HEK293T (cell line): ENCODE measurements at regions not wholly inside any gene's neighbourhood (a gene's known extent, or its start where the extent isn't known, plus 50 kb on each side); places are given as distances from the start of the nearest gene placed in this dataset.

ENCODE experiments used
- CTCF ChIA-PET: fragments of 350-600 bp; formaldehyde crosslinking; extraction: SDS; loops from one replicate; lab custom pipeline; 2021; ENCODE audit warnings: antibody characterized with exemption, inconsistent platforms; lab: Yijun Ruan, JAX
- POLR2A ChIA-PET: fragments of 350-600 bp; formaldehyde crosslinking; extraction: SDS; loops from one replicate; lab custom pipeline; 2020; ENCODE audit warnings: antibody characterized with exemption, inconsistent platforms; lab: Yijun Ruan, JAX
- DNase-seq: peaks from one replicate; pipeline ENCODE4 v3.0.0; 2012; ENCODE audit warnings: mixed read lengths; ENCODE audit errors: extremely low spot score
- ARNT ChIP-seq: fragments of 450-650 bp; IDR thresholded peaks from 2 replicates; pipeline ENCODE4 v1.6.1; 2017; ENCODE audit warnings: mild to moderate bottlenecking
- BHLHE40 ChIP-seq: fragments of 450-650 bp; IDR thresholded peaks from 2 replicates; pipeline ENCODE4 v1.6.1; 2016; ENCODE audit warnings: mild to moderate bottlenecking, moderate library complexity, borderline replicate concordance
- CTBP1 ChIP-seq: fragments of 450-650 bp; IDR thresholded peaks from 2 replicates; pipeline ENCODE4 v1.6.1; 2016; ENCODE audit warnings: borderline replicate concordance
- ELF4 ChIP-seq: fragments of 450-650 bp; IDR thresholded peaks from 2 replicates; pipeline ENCODE4 v1.6.1; 2017; ENCODE audit warnings: antibody characterized with exemption
- FOXA1 ChIP-seq: fragments of 450-650 bp; IDR thresholded peaks from 2 replicates; pipeline ENCODE4 v1.6.1; 2016; ENCODE audit warnings: mild to moderate bottlenecking
- FOXK2 ChIP-seq: fragments of 450-650 bp; IDR thresholded peaks from 2 replicates; pipeline ENCODE4 v1.6.1; 2016; ENCODE audit warnings: mild to moderate bottlenecking
- FOXM1 ChIP-seq: fragments of 450-650 bp; IDR thresholded peaks from 2 replicates; pipeline ENCODE4 v1.6.1; 2017; ENCODE audit warnings: mild to moderate bottlenecking, borderline replicate concordance
- HDGF ChIP-seq: fragments of 450-650 bp; IDR thresholded peaks from 2 replicates; pipeline ENCODE4 v1.6.1; 2017; ENCODE audit warnings: antibody characterized with exemption, borderline replicate concordance
- L3MBTL2 ChIP-seq: fragments of 450-650 bp; conservative IDR thresholded peaks from 2 replicates; pipeline ENCODE4 v1.6.1; 2016; ENCODE audit warnings: mild to moderate bottlenecking
- LEF1 ChIP-seq: fragments of 450-650 bp; IDR thresholded peaks from 2 replicates; pipeline ENCODE4 v1.6.1; 2017; ENCODE audit warnings: mild to moderate bottlenecking, borderline replicate concordance
- NFRKB ChIP-seq: fragments of 450-650 bp; IDR thresholded peaks from 2 replicates; pipeline ENCODE4 v1.6.1; 2016; ENCODE audit warnings: mild to moderate bottlenecking, moderate library complexity
- SP1 ChIP-seq: fragments of 450-650 bp; IDR thresholded peaks from 2 replicates; pipeline ENCODE4 v1.6.1; 2017
- SUZ12 ChIP-seq: fragments of 450-650 bp; IDR thresholded peaks from 2 replicates; pipeline ENCODE4 v1.6.1; 2016; ENCODE audit warnings: mild to moderate bottlenecking
- TARDBP ChIP-seq: fragments of 450-650 bp; IDR thresholded peaks from 2 replicates; pipeline ENCODE4 v1.6.1; 2016
- ZNF384 ChIP-seq: fragments of 450-650 bp; IDR thresholded peaks from 2 replicates; pipeline ENCODE4 v1.6.1; 2016
- TF ChIP-seq, protein P1 (sequence below): fragments of 450-650 bp; IDR thresholded peaks from 2 replicates; pipeline ENCODE4 v1.6.1; 2016

DNA sequence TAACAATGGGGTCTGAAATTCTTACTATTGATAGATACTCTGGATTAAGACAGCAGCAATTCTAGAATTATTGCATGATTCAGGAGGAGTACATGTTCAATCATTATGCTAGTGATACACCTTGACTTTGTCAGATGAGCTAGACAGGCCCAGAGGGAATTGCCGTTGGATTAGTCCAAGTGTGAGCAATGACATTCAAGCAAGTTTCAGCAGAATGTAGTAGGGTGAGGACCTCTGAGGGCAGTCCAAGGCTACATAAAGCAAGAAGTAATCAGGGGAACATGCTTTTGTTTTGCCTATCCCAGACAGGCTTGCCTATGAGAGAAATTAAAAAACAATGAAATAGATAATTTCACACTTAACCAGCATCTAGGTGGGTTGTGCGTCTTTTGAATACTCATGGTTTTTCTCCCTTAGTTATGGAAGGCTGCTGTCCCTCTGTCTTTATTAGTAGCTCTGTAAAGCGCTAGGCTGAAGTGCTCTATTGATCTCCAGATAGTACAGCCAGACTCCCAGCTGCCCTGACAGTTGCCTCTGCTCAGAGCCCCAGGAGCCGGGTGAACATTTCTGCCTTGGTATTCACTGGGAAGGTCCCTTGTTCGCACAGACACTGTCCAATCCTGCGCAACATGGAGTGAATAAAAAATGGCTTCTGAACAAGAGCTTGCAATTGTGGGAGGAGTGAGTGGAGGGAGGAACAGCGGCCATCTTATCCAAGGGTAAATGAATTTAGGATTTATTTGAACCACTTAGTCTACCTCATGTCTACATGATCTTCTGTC lies 316.6 kb upstream of the ONECUT1 start:
- TF ChIP-seq BHLHE40 (no peak), SUZ12 (no peak), HDGF (no peak), CTBP1 (no peak), LEF1 (no peak), FOXM1 (no peak), ZNF384 (no peak), L3MBTL2 (no peak), TARDBP (no peak), ARNT (no peak), FOXK2 (no peak), FOXA1 (no peak), ELF4 (no peak), NFRKB (no peak), SP1 (no peak)
- TF ChIP-seq, protein P1, sequence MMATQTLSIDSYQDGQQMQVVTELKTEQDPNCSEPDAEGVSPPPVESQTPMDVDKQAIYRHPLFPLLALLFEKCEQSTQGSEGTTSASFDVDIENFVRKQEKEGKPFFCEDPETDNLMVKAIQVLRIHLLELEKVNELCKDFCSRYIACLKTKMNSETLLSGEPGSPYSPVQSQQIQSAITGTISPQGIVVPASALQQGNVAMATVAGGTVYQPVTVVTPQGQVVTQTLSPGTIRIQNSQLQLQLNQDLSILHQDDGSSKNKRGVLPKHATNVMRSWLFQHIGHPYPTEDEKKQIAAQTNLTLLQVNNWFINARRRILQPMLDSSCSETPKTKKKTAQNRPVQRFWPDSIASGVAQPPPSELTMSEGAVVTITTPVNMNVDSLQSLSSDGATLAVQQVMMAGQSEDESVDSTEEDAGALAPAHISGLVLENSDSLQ = no peak
- DNase-seq = no peak
- POLR2A ChIA-PET = no interaction called here
- CTCF ChIA-PET = no interaction called here

DNA sequence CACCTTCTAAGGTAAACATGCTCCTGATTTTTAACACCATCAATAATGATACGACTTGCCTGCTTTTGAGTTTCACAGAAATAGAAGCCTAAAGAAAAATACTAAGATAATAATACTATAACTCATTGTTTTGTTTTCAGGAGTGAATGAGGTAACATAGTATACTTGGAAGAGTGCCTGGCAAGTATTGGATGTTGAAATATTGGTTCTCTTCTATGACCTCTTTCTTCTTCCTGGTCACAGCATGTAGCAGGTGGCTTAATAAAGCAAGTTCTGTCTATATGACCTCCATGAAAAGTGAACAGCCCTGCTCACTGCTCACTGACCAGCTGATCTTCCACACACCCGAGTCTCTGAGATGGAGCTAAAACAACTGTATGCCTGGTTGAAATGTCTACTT lies 312.3 kb upstream of the ONECUT1 start:
- DNase-seq = no peak
- CTCF ChIA-PET = no interaction called here
- POLR2A ChIA-PET = no interaction called here
- TF ChIP-seq L3MBTL2 (no peak), ZNF384 (no peak), FOXM1 (no peak), FOXA1 (no peak), NFRKB (no peak), LEF1 (no peak), FOXK2 (no peak)

DNA sequence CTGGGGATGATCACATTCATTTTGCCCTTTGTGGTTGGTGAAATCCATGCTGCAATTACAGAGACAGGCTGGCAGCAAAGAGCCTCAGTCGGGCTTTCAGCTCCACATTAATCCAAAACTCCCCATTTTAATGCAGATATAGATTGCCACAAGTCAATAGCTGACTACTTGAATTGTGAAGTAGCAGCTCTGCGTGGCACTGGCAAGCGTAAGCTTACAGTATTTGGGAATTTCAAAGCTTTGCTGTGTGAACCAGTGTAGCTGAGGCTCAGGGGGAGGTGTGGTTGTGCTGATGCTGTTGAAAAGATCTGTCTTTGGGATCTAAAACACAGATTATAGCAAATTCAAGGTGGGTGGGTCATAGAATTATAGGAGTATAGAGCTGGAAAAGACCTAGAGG lies 290.3 kb upstream of the ONECUT1 start:
- POLR2A ChIA-PET = no interaction called here
- no peak for DNase-seq
- TF ChIP-seq ELF4 = no peak
- TF ChIP-seq, protein P1 = no peak
- no peak for TF ChIP-seq CTBP1
- CTCF ChIA-PET = no interaction called here

DNA sequence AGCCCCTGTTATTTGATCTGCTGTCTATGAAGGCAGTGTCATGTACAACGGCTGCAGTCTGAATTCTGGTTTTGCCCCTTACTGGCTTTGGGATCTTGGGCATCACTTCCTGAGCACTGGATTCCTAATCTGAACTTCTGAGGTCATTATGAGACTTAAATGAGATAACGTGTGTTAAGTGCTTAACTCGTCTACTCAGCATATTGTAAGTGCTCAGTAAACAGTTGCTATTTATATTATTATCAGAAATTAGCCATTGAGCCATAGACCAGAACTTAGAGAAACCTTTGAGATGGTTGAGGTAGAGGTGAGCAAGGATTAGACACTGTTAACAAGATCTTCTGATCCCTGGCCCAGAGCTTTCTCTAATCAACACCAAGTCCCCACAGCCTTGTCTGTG lies 284.1 kb upstream of the ONECUT1 start:
- no peak for DNase-seq
- POLR2A ChIA-PET = no interaction called here
- TF ChIP-seq FOXA1 = no peak
- no peak for TF ChIP-seq BHLHE40
- no peak for TF ChIP-seq L3MBTL2
- no peak for TF ChIP-seq CTBP1
- TF ChIP-seq, protein P1 = no peak
- CTCF ChIA-PET = no interaction called here

DNA sequence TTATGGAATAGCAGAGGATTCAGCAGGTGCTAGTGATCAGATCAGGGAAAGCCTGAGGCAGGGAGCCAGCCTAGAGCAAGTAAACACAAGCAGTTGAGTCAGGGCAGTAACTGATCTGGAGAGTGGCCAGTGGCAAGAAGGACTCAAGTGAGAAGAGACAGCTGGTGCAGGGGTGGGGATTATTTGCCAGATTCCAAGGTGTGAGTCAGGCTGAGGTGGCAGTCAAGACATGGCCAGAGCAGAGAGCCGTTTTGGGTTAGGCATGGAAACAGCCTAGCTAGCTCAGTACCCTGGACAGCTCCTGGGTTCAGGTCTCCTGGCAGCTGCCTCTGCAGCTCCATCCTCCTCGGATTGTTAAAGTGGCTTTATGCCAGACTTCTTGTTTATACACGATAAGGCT lies 281.9 kb upstream of the ONECUT1 start:
- TF ChIP-seq ELF4 (no peak), FOXA1 (no peak), NFRKB (no peak), FOXK2 (no peak), L3MBTL2 (no peak), FOXM1 (no peak), CTBP1 (no peak), SP1 (no peak), LEF1 (no peak), ZNF384 (no peak), HDGF (no peak), SUZ12 (no peak), ARNT (no peak), TARDBP (no peak), BHLHE40 (no peak)
- TF ChIP-seq, protein P1 = no peak
- peak; percentile 28 for DNase-seq
- ChIA-PET POLR2A (interaction anchor here (0.6 kb wide), 1 partner anchor 8 kb away, joined by 3 read pairs; no protein-coding TSS in a partner anchor), CTCF (no interaction called here)

DNA sequence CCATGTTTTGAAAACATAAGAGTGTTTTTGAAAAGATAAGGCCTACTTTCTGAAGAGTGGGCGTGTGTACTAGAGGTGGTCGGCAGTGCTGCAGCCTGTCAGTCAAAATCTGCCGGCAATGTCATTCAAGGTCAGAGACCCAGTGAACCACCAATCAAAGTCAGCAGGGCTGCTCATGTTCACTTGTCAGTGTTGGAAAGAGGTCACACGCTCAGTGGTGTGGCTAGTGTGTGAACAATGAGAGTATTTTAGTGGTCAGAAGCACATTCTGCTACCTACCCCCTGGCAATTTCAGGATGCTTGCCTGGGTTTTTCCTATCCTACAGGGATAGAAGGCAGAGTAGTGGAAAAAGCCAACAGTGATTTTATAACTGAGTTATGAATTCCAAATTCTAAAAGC lies 278.5 kb upstream of the ONECUT1 start:
- DNase-seq = no peak
- POLR2A ChIA-PET = no interaction called here
- TF ChIP-seq FOXK2 = no peak
- TF ChIP-seq TARDBP = no peak
- TF ChIP-seq CTBP1 = no peak
- no peak for TF ChIP-seq ZNF384
- CTCF ChIA-PET = no interaction called here
